GM20000 (cell line): ENCODE measurements at regions not wholly inside any gene's neighbourhood (a gene's known extent, or its start where the extent isn't known, plus 50 kb on each side); places are given as distances from the start of the nearest gene placed in this dataset.
"Not testable (repeated sequence)": the region's sequence is repeated elsewhere in the genome, so short reads cannot be mapped to it uniquely, and the experiment has no call there.

Source experiments
- DNase-seq: peaks from one replicate; pipeline ENCODE4 v3.0.0; 2012; ENCODE audit warnings: low spot score
- CTCF ChIP-seq: IDR thresholded peaks from 2 replicates; pipeline ENCODE4 v1.5.1; 2012; ENCODE audit warnings: mild to moderate bottlenecking, control low read depth; ENCODE audit errors: extremely low read depth, missing control alignments

- DNase-seq = no peak
- no peak for TF ChIP-seq CTCF
These were observed 774.4 kb upstream of the CHORDC1 start for GRCh38 chr11:90997241-90997640.

- DNase-seq = not testable (repeated sequence)
These were observed 749.3 kb upstream of the CHORDC1 start for GRCh38 chr11:90972159-90972558.

- TF ChIP-seq CTCF = no peak
- DNase-seq = no peak
These were observed 725.1 kb upstream of the CHORDC1 start for GRCh38 chr11:90947930-90948329.

- DNase-seq = no peak
- TF ChIP-seq CTCF = no peak
These were observed 707.4 kb upstream of the CHORDC1 start for GRCh38 chr11:90930252-90930651.

GRCh38 chr11:90919332-90919731, 696.5 kb upstream of the CHORDC1 start:
- no peak for DNase-seq
- no peak for TF ChIP-seq CTCF

GRCh38 chr11:90916706-90917105, 693.9 kb upstream of the CHORDC1 start:
- no peak for TF ChIP-seq CTCF
- DNase-seq = no peak

- TF ChIP-seq CTCF = no peak
These were observed 690.4 kb upstream of the CHORDC1 start for GRCh38 chr11:90913131-90913668.

GRCh38 chr11:90912631-90913030, 689.8 kb upstream of the CHORDC1 start:
- no peak for TF ChIP-seq CTCF
- no peak for DNase-seq

More at GRCh38 chr11:90913131-90913668, 690.4 kb upstream of the CHORDC1 start:
- no peak for DNase-seq
